ENCODE measurements at regions not wholly inside any gene's neighbourhood (a gene's known extent, or its start where the extent isn't known, plus 50 kb on each side); places are given as distances from the start of the nearest gene placed in this dataset.

DNA sequence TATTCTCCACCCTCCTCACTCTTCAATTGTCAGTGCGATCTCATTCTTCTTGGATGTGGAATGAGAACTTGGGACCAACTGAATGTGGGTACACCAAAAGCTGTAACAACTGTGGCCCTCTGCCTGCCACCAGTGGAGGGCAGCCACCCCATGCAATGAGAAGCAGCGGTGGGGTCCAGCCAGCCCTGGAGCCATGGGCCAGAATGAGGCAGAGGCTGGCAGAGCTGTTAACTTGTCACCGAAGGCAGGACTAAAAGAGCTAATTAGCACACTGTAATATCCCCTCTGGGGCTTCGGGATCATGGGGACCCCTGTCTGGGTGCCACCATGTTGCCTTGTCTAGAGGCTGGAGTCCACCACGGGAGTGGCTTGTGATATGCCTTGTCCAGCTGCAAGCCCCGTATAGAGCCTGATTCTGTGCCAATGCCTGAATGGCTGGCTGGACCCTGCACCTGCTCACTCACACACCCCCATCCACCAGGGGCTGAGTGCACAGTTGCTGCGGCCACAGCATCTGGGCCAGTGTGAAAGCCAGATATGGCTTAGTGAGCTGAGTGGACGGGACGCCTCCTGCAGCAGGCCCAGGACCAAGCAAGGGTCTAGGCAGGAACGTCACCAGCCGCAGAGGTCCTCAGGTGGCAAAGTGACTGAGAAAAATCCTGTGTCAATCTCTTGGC, 680.5 kb downstream of the DSC3 start:
- no peaks in the 10 kb centered on the region for H3K4me1 ChIP-seq
- H3K36me3 ChIP-seq, result no peaks in the 10 kb centered on the region
- no peak overlapping the region for H3K4me3 ChIP-seq
- TF ChIP-seq, protein P1, sequence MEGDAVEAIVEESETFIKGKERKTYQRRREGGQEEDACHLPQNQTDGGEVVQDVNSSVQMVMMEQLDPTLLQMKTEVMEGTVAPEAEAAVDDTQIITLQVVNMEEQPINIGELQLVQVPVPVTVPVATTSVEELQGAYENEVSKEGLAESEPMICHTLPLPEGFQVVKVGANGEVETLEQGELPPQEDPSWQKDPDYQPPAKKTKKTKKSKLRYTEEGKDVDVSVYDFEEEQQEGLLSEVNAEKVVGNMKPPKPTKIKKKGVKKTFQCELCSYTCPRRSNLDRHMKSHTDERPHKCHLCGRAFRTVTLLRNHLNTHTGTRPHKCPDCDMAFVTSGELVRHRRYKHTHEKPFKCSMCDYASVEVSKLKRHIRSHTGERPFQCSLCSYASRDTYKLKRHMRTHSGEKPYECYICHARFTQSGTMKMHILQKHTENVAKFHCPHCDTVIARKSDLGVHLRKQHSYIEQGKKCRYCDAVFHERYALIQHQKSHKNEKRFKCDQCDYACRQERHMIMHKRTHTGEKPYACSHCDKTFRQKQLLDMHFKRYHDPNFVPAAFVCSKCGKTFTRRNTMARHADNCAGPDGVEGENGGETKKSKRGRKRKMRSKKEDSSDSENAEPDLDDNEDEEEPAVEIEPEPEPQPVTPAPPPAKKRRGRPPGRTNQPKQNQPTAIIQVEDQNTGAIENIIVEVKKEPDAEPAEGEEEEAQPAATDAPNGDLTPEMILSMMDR (IDR thresholded peaks at IDR 0.05; ENCODE audit: borderline replicate concordance), result no peak
- no peaks in the 10 kb centered on the region for H3K27me3 ChIP-seq (ENCODE audit: low read depth)
- no peaks in the 10 kb centered on the region for H3K9me3 ChIP-seq (replicated peaks)
- intact Hi-C loops (cut with micrococcal nuclease), result no loop called here
- H3K27ac ChIP-seq (replicated peaks), result no peak overlapping the region
- no peak for DNase-seq

DNA sequence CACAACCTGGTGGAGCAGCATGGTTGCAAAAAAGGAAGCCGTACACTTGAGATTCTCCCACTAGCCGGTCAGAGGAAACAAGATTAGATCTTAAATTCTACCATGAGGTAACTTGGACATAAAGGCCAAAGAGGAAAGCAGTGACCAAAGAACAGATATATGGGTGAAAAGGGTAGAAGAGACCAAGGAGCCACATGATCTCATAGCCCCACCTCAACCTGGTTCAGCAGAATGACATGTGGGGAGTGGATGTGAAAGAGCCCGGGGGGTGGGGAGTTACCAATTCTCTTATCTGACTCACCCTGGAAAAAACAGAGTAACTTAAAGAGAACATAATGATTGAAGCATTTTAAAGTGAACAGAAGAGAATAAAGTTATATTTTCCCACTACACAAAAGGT, 683.0 kb downstream of the DSC3 start:
- H3K4me3 ChIP-seq, result no peak overlapping the region
- TF ChIP-seq, protein P1 (IDR thresholded peaks at IDR 0.05; ENCODE audit: borderline replicate concordance), result no peak
- no peaks in the 10 kb centered on the region for H3K4me1 ChIP-seq
- H3K36me3 ChIP-seq, result no peaks in the 10 kb centered on the region
- H3K9me3 ChIP-seq (replicated peaks), result no peaks in the 10 kb centered on the region
- no peaks in the 10 kb centered on the region for H3K27me3 ChIP-seq (ENCODE audit: low read depth)
- intact Hi-C loops (cut with micrococcal nuclease), result no loop called here
- no peak for DNase-seq
- no peak overlapping the region for H3K27ac ChIP-seq (replicated peaks)

DNA sequence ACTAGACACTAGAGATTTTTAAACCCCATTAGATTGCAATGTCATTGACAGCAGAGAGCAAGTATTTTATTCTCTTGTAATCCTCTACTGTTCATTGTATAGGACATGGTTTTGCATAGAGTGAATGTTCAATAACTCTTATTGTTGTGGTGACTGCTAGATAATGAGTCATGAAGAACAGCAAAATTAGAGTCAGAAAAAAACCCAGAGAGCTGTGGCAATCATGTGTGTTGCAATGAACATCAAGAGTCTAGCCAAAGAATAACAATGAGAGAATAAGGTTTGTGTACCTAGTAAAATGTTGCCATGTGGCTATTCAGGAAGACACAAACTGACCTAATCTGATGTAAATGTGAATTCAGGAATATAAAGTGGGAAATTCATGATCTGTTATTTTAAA, 684.0 kb downstream of the DSC3 start:
- DNase-seq, result no peak
- intact Hi-C loops (cut with micrococcal nuclease), result no loop called here
- no peaks in the 10 kb centered on the region for H3K9me3 ChIP-seq (replicated peaks)
- TF ChIP-seq, protein P1 (IDR thresholded peaks at IDR 0.05; ENCODE audit: borderline replicate concordance), result no peak
- H3K4me1 ChIP-seq, result no peaks in the 10 kb centered on the region
- H3K36me3 ChIP-seq, result no peaks in the 10 kb centered on the region
- H3K27me3 ChIP-seq (ENCODE audit: low read depth), result no peaks in the 10 kb centered on the region
- H3K4me3 ChIP-seq, result no peak overlapping the region
- H3K27ac ChIP-seq (replicated peaks), result no peak overlapping the region

DNA sequence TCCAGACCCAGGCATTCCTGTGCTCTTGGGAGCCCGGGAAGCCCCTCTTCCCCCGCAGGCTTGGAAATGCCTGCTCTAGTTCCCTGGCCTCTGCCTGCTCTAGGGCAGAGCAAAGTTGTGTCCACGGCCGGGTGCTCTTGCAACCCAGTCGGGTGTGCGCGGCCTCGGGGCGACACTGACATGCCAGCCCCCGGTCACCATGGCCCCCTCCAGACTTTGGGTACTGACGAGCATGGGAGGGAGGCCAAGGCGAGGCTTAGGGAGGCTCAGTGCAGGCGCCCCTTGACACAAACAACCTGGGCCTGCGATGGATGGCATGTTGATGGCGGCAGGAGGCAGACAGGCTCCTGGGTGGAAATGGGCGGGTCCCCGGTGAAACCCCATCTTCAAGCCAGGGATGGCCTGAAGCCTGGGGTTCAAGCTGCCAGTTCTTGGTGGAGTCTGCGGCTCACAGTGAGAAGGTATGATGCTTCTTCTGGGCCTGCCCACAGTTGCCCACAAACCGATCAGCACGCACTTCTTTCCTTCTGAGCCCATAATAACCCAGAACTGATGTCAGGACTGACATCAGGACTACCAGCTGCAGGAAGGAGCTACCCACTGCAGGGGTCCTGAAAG, 689.9 kb downstream of the DSC3 start:
- Histone ChIP-seq H3K4me1 (no peaks in the 10 kb centered on the region), H3K27ac (replicated peaks) (no peak overlapping the region), H3K27me3 (ENCODE audit: low read depth) (no peaks in the 10 kb centered on the region), H3K36me3 (no peaks in the 10 kb centered on the region), H3K4me3 (no peak overlapping the region), H3K9me3 (replicated peaks) (no peaks in the 10 kb centered on the region)
- TF ChIP-seq, protein P1 (IDR thresholded peaks at IDR 0.05; ENCODE audit: borderline replicate concordance), result no peak
- intact Hi-C loops (cut with micrococcal nuclease), result no loop called here
- DNase-seq, result no peak

DNA sequence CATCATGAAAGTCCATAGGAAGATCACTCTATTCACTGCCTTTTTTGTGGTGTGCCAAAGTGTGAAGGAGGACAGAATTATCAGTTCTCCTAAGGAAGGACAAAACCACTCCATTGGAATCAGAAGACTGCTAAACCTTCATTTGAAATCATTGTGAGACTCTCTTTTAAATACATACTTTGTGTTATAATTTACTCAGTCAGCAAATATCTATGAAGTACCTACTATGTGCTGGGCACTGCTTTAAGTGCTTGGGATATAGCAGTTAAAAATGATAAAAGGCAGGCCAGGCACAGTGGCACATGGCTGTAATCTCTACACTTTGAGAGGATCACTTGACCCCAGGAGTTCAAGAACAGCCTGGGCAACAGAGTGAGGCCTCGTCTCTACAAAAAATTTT, 692.3 kb downstream of the DSC3 start:
- TF ChIP-seq, protein P1 (IDR thresholded peaks at IDR 0.05; ENCODE audit: borderline replicate concordance), result no peak
- Histone ChIP-seq H3K9me3 (replicated peaks) (no peaks in the 10 kb centered on the region), H3K36me3 (no peaks in the 10 kb centered on the region), H3K4me3 (no peak overlapping the region), H3K27ac (replicated peaks) (no peak overlapping the region), H3K27me3 (ENCODE audit: low read depth) (no peaks in the 10 kb centered on the region), H3K4me1 (no peaks in the 10 kb centered on the region)
- DNase-seq, result no peak
- intact Hi-C loops (cut with micrococcal nuclease), result no loop called here
